ENCODE measurements at regions not wholly inside any gene's neighbourhood (a gene's known extent, or its start where the extent isn't known, plus 50 kb on each side); places are given as distances from the start of the nearest gene placed in this dataset.
"Not testable (repeated sequence)": the region's sequence is repeated elsewhere in the genome, so short reads cannot be mapped to it uniquely, and the experiment has no call there.

GRCh38 chr3:153933481-153933880 lies 187.7 kb upstream of the ARHGEF26 start:
- TF ChIP-seq CTCF, POLR2A (IDR thresholded peaks at IDR 0.05): not testable (repeated sequence)

Measured in body of pancreas (tissue), 4 donors.